ENCODE measurements at regions not wholly inside any gene's neighbourhood (a gene's known extent, or its start where the extent isn't known, plus 50 kb on each side); places are given as distances from the start of the nearest gene placed in this dataset.
"Not testable (repeated sequence)": the region's sequence is repeated elsewhere in the genome, so short reads cannot be mapped to it uniquely, and the experiment has no call there.

GRCh38 chr6:28848756-28849155 is 75.0 kb downstream of the TRIM27 start:
- DNase-seq (ENCODE audit: low read depth) = not testable (repeated sequence)

Measured in amniotic epithelial cell (primary cell).